Stimulated activated CD8-positive, alpha-beta memory T cell treated with anti-CD3 and anti-CD28 coated beads, Interleukin-12 subunit alpha, Interleukin-12 subunit beta, amount 100 ng/mL, for 24 hours (primary cell): ENCODE measurements at regions not wholly inside any gene's neighbourhood (a gene's known extent, or its start where the extent isn't known, plus 50 kb on each side); places are given as distances from the start of the nearest gene placed in this dataset.
"Not testable (repeated sequence)": the region's sequence is repeated elsewhere in the genome, so short reads cannot be mapped to it uniquely, and the experiment has no call there.

Source experiments
- DNase-seq: peaks from one replicate; pipeline ENCODE4 v3.0.0-alpha.2; 2020; ENCODE audit errors: extremely low read depth

GRCh38 chr12:93204896-93205295 lies 172.8 kb upstream of the NUDT4 start:
- DNase-seq = no peak

- no peak for DNase-seq
These were observed 172.4 kb upstream of the NUDT4 start for GRCh38 chr12:93205361-93205760.

GRCh38 chr12:93208011-93208410 lies 169.7 kb upstream of the NUDT4 start:
- no peak for DNase-seq

GRCh38 chr12:93214523-93215289 lies 163.0 kb upstream of the NUDT4 start:
- no peak for DNase-seq

GRCh38 chr12:93215290-93215678 lies 162.4 kb upstream of the NUDT4 start:
- no peak for DNase-seq

GRCh38 chr12:93219947-93220346 lies 157.8 kb upstream of the NUDT4 start:
- DNase-seq = no peak

- no peak for DNase-seq
These were observed 155.9 kb upstream of the NUDT4 start for GRCh38 chr12:93221841-93222240.

GRCh38 chr12:93223440-93224426 lies 154.0 kb upstream of the NUDT4 start:
- DNase-seq = no peak

- DNase-seq = no peak
These were observed 152.6 kb upstream of the NUDT4 start for GRCh38 chr12:93225094-93225493.

GRCh38 chr12:93226361-93226760 lies 151.4 kb upstream of the NUDT4 start:
- no peak for DNase-seq

- DNase-seq = no peak
These were observed 148.0 kb upstream of the NUDT4 start for GRCh38 chr12:93229494-93230325.

GRCh38 chr12:93230326-93230720 lies 147.4 kb upstream of the NUDT4 start:
- DNase-seq = no peak

- DNase-seq = no peak
These were observed 145.8 kb upstream of the NUDT4 start for GRCh38 chr12:93231938-93232337.

GRCh38 chr12:93234641-93235040 lies 143.1 kb upstream of the NUDT4 start:
- no peak for DNase-seq

- DNase-seq = no peak
These were observed 141.8 kb upstream of the NUDT4 start for GRCh38 chr12:93235881-93236280.

GRCh38 chr12:93237235-93237915 lies 140.3 kb upstream of the NUDT4 start:
- DNase-seq = no peak

- not testable (repeated sequence) for DNase-seq
These were observed 139.0 kb upstream of the NUDT4 start for GRCh38 chr12:93238512-93239262.

GRCh38 chr12:93239789-93240188 lies 137.9 kb upstream of the NUDT4 start:
- not testable (repeated sequence) for DNase-seq

- DNase-seq = no peak
These were observed 135.4 kb upstream of the NUDT4 start for GRCh38 chr12:93242154-93242972.

GRCh38 chr12:93243382-93243688 lies 134.4 kb upstream of the NUDT4 start:
- no peak for DNase-seq
